Omental fat pad (tissue), 3 donors: ENCODE measurements at regions not wholly inside any gene's neighbourhood (a gene's known extent, or its start where the extent isn't known, plus 50 kb on each side); places are given as distances from the start of the nearest gene placed in this dataset.

Experiments
- ATAC-seq: fragments of 150-250 bp; one replicate; pipeline ENCODE4 v1.9.1; 2016; ENCODE audit warnings: mild to moderate bottlenecking, moderate library complexity; ENCODE audit not compliant: low FRiP score
- DNase-seq: peaks from one replicate; pipeline ENCODE4 v3.0.0-alpha.2; 2019; ENCODE audit warnings: low spot score
- CTCF ChIP-seq, 3 donors: fragments of 450-650 bp; IDR thresholded peaks; one replicate each; pipeline ENCODE4 v1.5.1; 2016 to 2017; ENCODE audit warnings: antibody characterized with exemption in 3 of 3, mild to moderate bottlenecking in 3 of 3, moderate library complexity in 2 of 3

DNA sequence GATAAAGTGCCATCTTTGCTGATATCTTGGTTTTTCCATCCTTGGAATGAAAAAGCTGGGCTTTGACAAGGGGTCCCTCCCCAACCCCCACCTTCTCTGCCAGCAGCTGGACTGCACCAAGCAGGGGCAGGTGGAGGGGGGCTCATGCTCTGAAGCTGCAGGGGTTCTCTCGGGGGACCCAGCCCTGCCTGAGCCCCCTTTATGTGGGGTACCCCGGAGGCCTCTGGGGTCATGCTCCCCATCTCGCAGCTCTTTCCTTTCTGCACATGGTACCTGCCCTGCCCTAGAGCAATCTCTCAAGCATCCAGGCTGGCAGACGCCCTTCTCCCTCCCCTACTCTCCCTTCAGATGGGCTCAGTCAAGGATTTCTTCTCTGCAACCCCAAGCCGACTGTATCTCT lies 146.7 kb upstream of the PTPN1 start:
- DNase-seq (no peak), ATAC-seq (no peak)
- no peak for TF ChIP-seq CTCF (IDR thresholded peaks at IDR 0.05)

- no peak for ATAC-seq
- DNase-seq, result no peak
- no peak for TF ChIP-seq CTCF (IDR thresholded peaks at IDR 0.05)
Measured at GRCh38 chr20:50364542-50364941, 145.6 kb upstream of the PTPN1 start.

DNA sequence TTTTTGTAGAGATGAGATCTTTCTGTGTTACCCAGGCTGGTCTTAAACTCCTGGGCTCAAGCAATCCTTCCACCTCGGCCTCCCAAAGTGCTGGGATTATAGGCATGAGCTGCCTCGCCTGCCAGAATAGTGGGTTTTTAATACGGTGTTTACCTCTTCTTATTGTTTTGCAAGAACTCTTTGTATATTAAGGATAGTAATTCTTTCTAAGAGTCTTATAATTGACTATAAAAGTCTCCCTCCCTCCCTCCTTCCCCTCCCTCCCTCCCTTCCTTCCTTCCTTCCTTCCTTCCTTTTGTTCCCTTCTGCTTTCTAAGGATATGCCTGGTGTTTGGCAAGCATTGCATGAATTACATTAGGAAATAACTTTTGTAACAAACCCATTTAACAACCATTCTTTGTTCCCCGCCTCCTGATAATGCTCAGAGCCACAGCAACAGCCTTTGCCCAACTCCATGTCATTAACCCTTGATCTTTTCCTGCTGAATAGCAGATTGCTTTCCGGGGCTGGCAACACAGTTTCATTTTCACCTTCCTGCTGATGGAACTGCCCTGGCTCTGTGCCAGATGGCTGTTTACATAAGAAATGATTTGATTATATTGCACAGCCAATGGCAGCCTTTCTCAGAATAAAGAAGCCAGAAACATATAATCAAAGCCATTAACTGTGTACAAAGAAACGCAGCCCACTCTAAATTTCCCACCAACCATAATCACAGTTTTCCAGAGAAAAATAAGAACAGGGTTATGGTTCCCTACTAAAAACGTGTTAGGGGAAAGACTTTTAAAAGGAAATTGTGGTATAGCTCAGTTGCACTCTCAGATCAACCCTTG lies 143.7 kb upstream of the PTPN1 start:
- DNase-seq (peak; percentile 83), ATAC-seq (peak; percentile 52)
- no peak for TF ChIP-seq CTCF (IDR thresholded peaks at IDR 0.05)

DNA sequence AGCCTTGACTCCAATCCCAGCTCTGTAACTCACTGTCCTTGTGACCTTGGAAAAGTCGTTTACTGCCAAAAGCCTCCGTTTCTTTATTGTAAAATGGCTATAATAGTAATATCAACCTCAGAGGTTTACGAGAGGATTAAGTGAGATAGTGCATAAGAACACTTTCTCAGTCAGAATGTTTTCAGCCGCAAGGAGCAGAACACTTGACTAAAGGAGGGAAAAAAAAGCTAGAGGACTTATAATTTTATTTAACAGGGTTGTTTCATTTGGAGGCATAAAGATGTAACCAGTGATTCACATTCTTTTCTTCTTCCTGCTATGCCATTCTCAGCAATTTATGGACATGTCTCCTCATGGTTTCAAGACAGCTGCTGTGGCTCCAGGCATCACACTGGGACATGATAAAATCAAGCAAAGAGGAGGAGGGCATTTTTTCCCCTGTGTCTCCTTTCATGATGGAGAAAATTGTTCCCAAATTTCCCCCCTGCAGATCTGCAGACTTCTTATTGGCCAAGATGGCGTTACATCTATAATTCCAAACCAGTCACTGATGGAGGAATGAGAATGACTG lies 143.0 kb upstream of the PTPN1 start:
- ATAC-seq, result no peak
- no peak for TF ChIP-seq CTCF (IDR thresholded peaks at IDR 0.05)
- DNase-seq, result no peak

- ATAC-seq (no peak), DNase-seq (no peak)
- TF ChIP-seq CTCF (IDR thresholded peaks at IDR 0.05), result no peak
Measured at GRCh38 chr20:50367739-50368375, 142.3 kb upstream of the PTPN1 start.

- no peak for ATAC-seq
- no peak for DNase-seq
- no peak for TF ChIP-seq CTCF (IDR thresholded peaks at IDR 0.05)
Measured at GRCh38 chr20:50368386-50368785, 141.8 kb upstream of the PTPN1 start.
